ENCODE measurements at regions not wholly inside any gene's neighbourhood (a gene's known extent, or its start where the extent isn't known, plus 50 kb on each side); places are given as distances from the start of the nearest gene placed in this dataset.

GRCh38 chr3:194910414-194910984 lies 224.8 kb downstream of the FAM43A start:
- TF ChIP-seq EP300 (IDR thresholded peaks at IDR 0.05; ENCODE audit: borderline replicate concordance) (no peak), TAF1 (IDR thresholded peaks at IDR 0.05; ENCODE audit: low read depth) (no peak), MAX (IDR thresholded peaks at IDR 0.05) (no peak), FOXM1 (IDR thresholded peaks at IDR 0.05; ENCODE audit: borderline replicate concordance, low read depth) (no peak), YY1 (IDR thresholded peaks at IDR 0.05; ENCODE audit: low read depth) (no peak), ZBTB7A (IDR thresholded peaks at IDR 0.05; ENCODE audit: low read depth) (no peak), USF1 (IDR thresholded peaks at IDR 0.05) (no peak), CREB1 (IDR thresholded peaks at IDR 0.05; ENCODE audit: low read depth) (no peak)
